ENCODE measurements at regions not wholly inside any gene's neighbourhood (a gene's known extent, or its start where the extent isn't known, plus 50 kb on each side); places are given as distances from the start of the nearest gene placed in this dataset.

- DNase-seq (ENCODE audit: low read depth, low spot score) = no peak
- H3K27me3 ChIP-seq (replicated peaks in 1 of 2; ENCODE audit: control insufficient read depth in 2 of 2, insufficient read depth in 2 of 2, low read length in 1 of 2) = no peaks in the 10 kb centered on the region
- no peak overlapping the region; the same call in 1 of the 2 replicates for H2AFZ ChIP-seq (ENCODE audit: control insufficient read depth, low read depth, low read length)
- no peak for ATAC-seq
- ChIA-PET SMC1A (ENCODE audit: uncharacterized antibody, unreplicated experiment) (interaction anchor here (1.3 to 17.1 kb wide), 9 partner anchors 12 to 270 kb away, joined by 3 to 428 read pairs (median 144); no protein-coding TSS in a partner anchor), POLR2A (interaction anchor here (1.0 to 9.7 kb wide), 9 partner anchors 12 to 267 kb away, joined by 3 to 250 read pairs (median 49); partner anchors contain the start of gene IRF2), CTCF (interaction anchor here (1.1 to 16.4 kb wide), 6 partner anchors 16 to 83 kb away, joined by 4 to 348 read pairs (median 18); no protein-coding TSS in a partner anchor), RAD21 (ENCODE audit: unreplicated experiment) (interaction anchor here (2.1 to 9.4 kb wide), 7 partner anchors 12 to 147 kb away, joined by 8 to 367 read pairs (median 158); no protein-coding TSS in a partner anchor)
- in situ Hi-C loops (cut with MboI) = no loop called here
- no peaks in the 10 kb centered on the region; the same call in 2 of the 3 replicates for H3K9me3 ChIP-seq (replicated peaks; ENCODE audit: control insufficient read depth, insufficient read depth, low read length)
- peak overlapping the region; percentile 15; the same call in 1 of the 2 replicates for H3K4me2 ChIP-seq (ENCODE audit: control insufficient read depth, insufficient read depth)
- H3K79me2 ChIP-seq (ENCODE audit: control insufficient read depth, insufficient read depth, low read length) = peaks cover 31% of the 10 kb centered on the region
- intact Hi-C loops (cut with micrococcal nuclease; ENCODE audit: unreplicated experiment) = loop anchor here (5.0 kb wide), 3 partner anchors 127 to 1037 kb away; partner anchors contain the start of gene CENPU
- WGBS (ENCODE audit: insufficient coverage, insufficient replicate concordance, low lambda C conversion rate, missing lambda C conversion rate) = 14% methylated on average over 5 of the region's 5 CpGs
- no TSS peak for BruUV-seq (replicated peaks)
- no peaks in the 10 kb centered on the region for H3K36me3 ChIP-seq (ENCODE audit: control insufficient read depth in 2 of 2, insufficient read depth in 2 of 2, low read length in 1 of 2)
- H3K4me1 ChIP-seq (ENCODE audit: control insufficient read depth, insufficient read depth, low read length) = peaks cover 71% of the 10 kb centered on the region
- no peak for FAIRE-seq
- no peaks in the 10 kb centered on the region for H4K20me1 ChIP-seq (ENCODE audit: control insufficient read depth, insufficient read depth)
- H3K27ac ChIP-seq (ENCODE audit: control insufficient read depth, insufficient read depth) = peak overlapping the region; percentile 95
- no peak overlapping the region for H3K4me3 ChIP-seq
- peak overlapping the region; percentile 41; the same call in 1 of the 2 replicates for H3K9ac ChIP-seq (ENCODE audit: control insufficient read depth, insufficient read depth, low read length)
- no peak for TF ChIP-seq CREB1 (IDR thresholded peaks at IDR 0.05; ENCODE audit: low read depth)
- TF ChIP-seq SMC3 (IDR thresholded peaks at IDR 0.05; ENCODE audit: borderline replicate concordance, low read length) = no peak
- TF ChIP-seq SMARCA5 (IDR thresholded peaks at IDR 0.05) = no peak
- TF ChIP-seq MTA2 (IDR thresholded peaks at IDR 0.05; ENCODE audit: low read depth) = 0 out of 2 replicates have a peak, but pooled peaks have one; percentile 10
- TF ChIP-seq PAX5 (IDR thresholded peaks at IDR 0.05; ENCODE audit: borderline replicate concordance, low read depth, low read length) = no peak
- no peak for TF ChIP-seq SRF (IDR thresholded peaks at IDR 0.05; ENCODE audit: low read depth in 2 of 2, low read length in 2 of 2)
- no peak for TF ChIP-seq DPF2 (IDR thresholded peaks at IDR 0.05)
- peak; percentile 32; the same call in 1 of the 2 replicates for TF ChIP-seq RUNX3 (IDR thresholded peaks at IDR 0.05; ENCODE audit: low read length)
- TF ChIP-seq MXI1 (IDR thresholded peaks at IDR 0.05; ENCODE audit: low read depth, low read length) = no peak
- no peak for TF ChIP-seq GATAD2B (conservative IDR thresholded peaks at IDR 0.05; ENCODE audit: low read depth)
- TF ChIP-seq CHD4 (IDR thresholded peaks at IDR 0.05) = no peak
- no peak for TF ChIP-seq ZBTB33 (IDR thresholded peaks at IDR 0.05)
- TF ChIP-seq ZBTB4 (CRISPR knock-in tag; IDR thresholded peaks at IDR 0.05) = no peak
- TF ChIP-seq ESRRA (IDR thresholded peaks at IDR 0.05; ENCODE audit: low read length) = no peak
- TF ChIP-seq BCL3 (IDR thresholded peaks at IDR 0.05; ENCODE audit: borderline replicate concordance, insufficient read depth, low read depth, low read length, poor library complexity, severe bottlenecking) = no peak
- no peak for TF ChIP-seq NR2C1 (IDR thresholded peaks at IDR 0.05)
- TF ChIP-seq FOXK2 (IDR thresholded peaks at IDR 0.05) = no peak
- TF ChIP-seq NBN (IDR thresholded peaks at IDR 0.05) = 0 out of 2 replicates have a peak, but pooled peaks have one; percentile 27
- TF ChIP-seq MEF2B (IDR thresholded peaks at IDR 0.05; ENCODE audit: partially characterized antibody, poor library complexity, severe bottlenecking) = peak; percentile 58
These were observed 52.3 kb upstream of the ENPP6 start for GRCh38 chr4:184269879-184270430.
